ENCODE measurements at regions not wholly inside any gene's neighbourhood (a gene's known extent, or its start where the extent isn't known, plus 50 kb on each side); places are given as distances from the start of the nearest gene placed in this dataset.

DNA sequence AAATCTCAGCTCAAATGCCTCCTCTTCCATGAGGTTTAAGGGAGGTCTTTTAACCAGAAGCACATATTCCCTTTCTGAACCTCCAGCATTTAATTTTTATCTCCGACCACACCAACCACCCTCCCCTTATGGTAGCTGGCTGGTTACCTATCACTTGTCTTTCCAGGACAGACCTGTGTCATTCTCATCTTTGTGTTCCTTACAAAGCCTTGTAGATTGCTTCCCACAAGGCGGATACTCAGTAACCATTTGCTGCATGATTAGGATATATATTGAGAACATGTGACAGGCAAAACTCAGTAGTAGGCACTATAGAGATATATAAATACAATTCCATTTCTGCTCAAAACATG is 119.5 kb downstream of the RPL22L1 start:
- Histone ChIP-seq H3K27me3 (ENCODE audit: control insufficient read depth, insufficient read depth, low read length) (no peaks in the 10 kb centered on the region), H3K79me2 (ENCODE audit: control insufficient read depth, insufficient read depth, low read length) (no peaks in the 10 kb centered on the region), H3K9ac (ENCODE audit: insufficient read depth, low read length) (no peak overlapping the region), H3K4me2 (ENCODE audit: extremely low read depth, insufficient read depth, low read length) (no peak overlapping the region), H3K9me3 (ENCODE audit: control insufficient read depth, insufficient read depth, low read depth, low read length) (no peaks in the 10 kb centered on the region), H3K27ac (ENCODE audit: insufficient read depth, low read length) (peak overlapping the region; percentile 73), H4K20me1 (ENCODE audit: control insufficient read depth, extremely low read depth, insufficient read depth, low read length) (no peaks in the 10 kb centered on the region), H2AFZ (ENCODE audit: low read length) (no peak overlapping the region), H3K36me3 (ENCODE audit: control insufficient read depth, insufficient read depth, low read length) (no peaks in the 10 kb centered on the region), H3K4me1 (ENCODE audit: control insufficient read depth, extremely low read depth, insufficient read depth, low read length) (peaks cover 34% of the 10 kb centered on the region), H3K4me3 (replicated peaks in 1 of 4; ENCODE audit: control extremely low read depth in 1 of 4, insufficient read depth in 1 of 4, low read depth in 3 of 4, low read length in 4 of 4) (no peak overlapping the region)
- no peak for TF ChIP-seq EZH2 (IDR thresholded peaks at IDR 0.05; ENCODE audit: low read length, missing control alignments)
- TF ChIP-seq, protein P1, sequence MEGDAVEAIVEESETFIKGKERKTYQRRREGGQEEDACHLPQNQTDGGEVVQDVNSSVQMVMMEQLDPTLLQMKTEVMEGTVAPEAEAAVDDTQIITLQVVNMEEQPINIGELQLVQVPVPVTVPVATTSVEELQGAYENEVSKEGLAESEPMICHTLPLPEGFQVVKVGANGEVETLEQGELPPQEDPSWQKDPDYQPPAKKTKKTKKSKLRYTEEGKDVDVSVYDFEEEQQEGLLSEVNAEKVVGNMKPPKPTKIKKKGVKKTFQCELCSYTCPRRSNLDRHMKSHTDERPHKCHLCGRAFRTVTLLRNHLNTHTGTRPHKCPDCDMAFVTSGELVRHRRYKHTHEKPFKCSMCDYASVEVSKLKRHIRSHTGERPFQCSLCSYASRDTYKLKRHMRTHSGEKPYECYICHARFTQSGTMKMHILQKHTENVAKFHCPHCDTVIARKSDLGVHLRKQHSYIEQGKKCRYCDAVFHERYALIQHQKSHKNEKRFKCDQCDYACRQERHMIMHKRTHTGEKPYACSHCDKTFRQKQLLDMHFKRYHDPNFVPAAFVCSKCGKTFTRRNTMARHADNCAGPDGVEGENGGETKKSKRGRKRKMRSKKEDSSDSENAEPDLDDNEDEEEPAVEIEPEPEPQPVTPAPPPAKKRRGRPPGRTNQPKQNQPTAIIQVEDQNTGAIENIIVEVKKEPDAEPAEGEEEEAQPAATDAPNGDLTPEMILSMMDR (conservative IDR thresholded peaks at IDR 0.05 in 1 of 2, IDR thresholded peaks at IDR 0.05 in 1 of 2; ENCODE audit: low read depth in 1 of 2, low read length in 2 of 2), result no peak
- DNase-seq (ENCODE audit: low read depth in 2 of 2), result no peak

DNA sequence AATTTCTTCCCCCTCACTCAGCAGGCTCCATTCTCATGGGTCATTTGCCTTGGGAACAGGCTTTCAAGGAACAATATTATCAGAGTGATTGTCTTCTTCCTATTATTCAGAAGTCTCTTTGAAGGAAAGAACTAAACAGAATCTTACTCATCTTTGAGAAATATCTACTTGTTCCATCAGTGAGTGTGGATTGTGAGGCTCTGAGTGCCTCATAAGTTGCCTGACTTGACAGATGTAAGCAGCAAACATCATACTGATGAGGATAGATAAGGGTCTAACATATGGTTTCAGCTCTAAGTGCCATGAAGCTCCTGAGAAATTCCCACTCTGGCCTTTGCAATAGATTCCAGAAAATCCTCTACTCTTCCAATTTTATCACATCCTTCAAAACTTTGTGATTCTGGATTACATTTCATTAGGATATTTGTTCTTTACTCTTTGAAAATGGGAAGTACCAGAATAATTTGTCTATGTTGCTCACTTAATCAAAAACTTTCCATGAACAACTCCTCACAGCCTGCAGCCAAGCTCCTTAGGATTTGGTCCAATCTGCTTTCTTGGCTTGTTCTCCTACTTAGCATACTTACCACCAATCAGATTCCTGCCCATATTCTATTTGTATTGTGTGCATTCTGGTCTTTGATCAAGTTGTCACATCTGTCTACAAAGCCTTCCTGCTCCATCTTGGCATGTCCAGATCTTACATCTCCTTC is 120.1 kb downstream of the RPL22L1 start:
- Histone ChIP-seq H3K4me2 (ENCODE audit: extremely low read depth, insufficient read depth, low read length) (no peak overlapping the region), H3K27ac (ENCODE audit: insufficient read depth, low read length) (peak overlapping the region; percentile 73), H3K9ac (ENCODE audit: insufficient read depth, low read length) (no peak overlapping the region), H4K20me1 (ENCODE audit: control insufficient read depth, extremely low read depth, insufficient read depth, low read length) (no peaks in the 10 kb centered on the region), H3K4me3 (replicated peaks in 1 of 4; ENCODE audit: control extremely low read depth in 1 of 4, insufficient read depth in 1 of 4, low read depth in 3 of 4, low read length in 4 of 4) (no peak overlapping the region), H3K4me1 (ENCODE audit: control insufficient read depth, extremely low read depth, insufficient read depth, low read length) (peaks cover 38% of the 10 kb centered on the region), H3K36me3 (ENCODE audit: control insufficient read depth, insufficient read depth, low read length) (no peaks in the 10 kb centered on the region), H2AFZ (ENCODE audit: low read length) (no peak overlapping the region), H3K79me2 (ENCODE audit: control insufficient read depth, insufficient read depth, low read length) (no peaks in the 10 kb centered on the region), H3K9me3 (ENCODE audit: control insufficient read depth, insufficient read depth, low read depth, low read length) (no peaks in the 10 kb centered on the region), H3K27me3 (ENCODE audit: control insufficient read depth, insufficient read depth, low read length) (no peaks in the 10 kb centered on the region)
- TF ChIP-seq EZH2 (IDR thresholded peaks at IDR 0.05; ENCODE audit: low read length, missing control alignments), result no peak
- TF ChIP-seq, protein P1 (conservative IDR thresholded peaks at IDR 0.05 in 1 of 2, IDR thresholded peaks at IDR 0.05 in 1 of 2; ENCODE audit: low read depth in 1 of 2, low read length in 2 of 2), result no peak
- DNase-seq (ENCODE audit: low read depth in 2 of 2), result peak in 1 of 2 donors; percentile 50

DNA sequence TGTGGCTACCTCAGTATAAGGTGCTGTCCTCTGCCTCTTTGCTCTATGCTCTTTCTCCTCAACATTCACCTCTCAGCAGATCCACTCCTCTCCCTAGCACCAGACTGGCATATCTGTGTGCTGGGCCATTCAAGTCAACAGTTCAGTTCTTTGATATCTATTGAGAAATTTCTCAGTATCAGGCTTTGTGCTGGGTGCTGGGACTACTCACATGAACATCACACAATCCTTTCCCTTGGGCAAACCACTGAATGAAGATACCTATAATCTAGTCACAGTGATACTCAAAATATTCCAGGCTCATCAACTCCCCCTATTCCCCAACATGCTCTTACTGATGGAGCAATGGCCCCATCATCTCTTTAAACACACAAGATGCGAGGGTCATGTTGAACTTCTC is 120.8 kb downstream of the RPL22L1 start:
- H3K4me2 ChIP-seq (ENCODE audit: extremely low read depth, insufficient read depth, low read length), result no peak overlapping the region
- TF ChIP-seq EZH2 (IDR thresholded peaks at IDR 0.05; ENCODE audit: low read length, missing control alignments), result no peak
- TF ChIP-seq, protein P1 (conservative IDR thresholded peaks at IDR 0.05 in 1 of 2, IDR thresholded peaks at IDR 0.05 in 1 of 2; ENCODE audit: low read depth in 1 of 2, low read length in 2 of 2), result no peak
- no peak for DNase-seq (ENCODE audit: low read depth in 2 of 2)

More for the DNA sequence above, 120.8 kb downstream of the RPL22L1 start:
- H3K79me2 ChIP-seq (ENCODE audit: control insufficient read depth, insufficient read depth, low read length), result no peaks in the 10 kb centered on the region
- H3K4me3 ChIP-seq (replicated peaks in 1 of 4; ENCODE audit: control extremely low read depth in 1 of 4, insufficient read depth in 1 of 4, low read depth in 3 of 4, low read length in 4 of 4), result no peak overlapping the region
- H3K27me3 ChIP-seq (ENCODE audit: control insufficient read depth, insufficient read depth, low read length), result no peaks in the 10 kb centered on the region
- peaks cover 39% of the 10 kb centered on the region for H3K4me1 ChIP-seq (ENCODE audit: control insufficient read depth, extremely low read depth, insufficient read depth, low read length)
- no peaks in the 10 kb centered on the region for H3K9me3 ChIP-seq (ENCODE audit: control insufficient read depth, insufficient read depth, low read depth, low read length)
- H3K36me3 ChIP-seq (ENCODE audit: control insufficient read depth, insufficient read depth, low read length), result no peaks in the 10 kb centered on the region
- no peaks in the 10 kb centered on the region for H4K20me1 ChIP-seq (ENCODE audit: control insufficient read depth, extremely low read depth, insufficient read depth, low read length)
- peak overlapping the region; percentile 35 for H3K27ac ChIP-seq (ENCODE audit: insufficient read depth, low read length)
- no peak overlapping the region for H2AFZ ChIP-seq (ENCODE audit: low read length)
- H3K9ac ChIP-seq (ENCODE audit: insufficient read depth, low read length), result no peak overlapping the region
